ENCODE measurements at regions not wholly inside any gene's neighbourhood (a gene's known extent, or its start where the extent isn't known, plus 50 kb on each side); places are given as distances from the start of the nearest gene placed in this dataset.
A peak's percentile ranks its signal among the peaks of the same experiment; 100 is the strongest.

- Histone ChIP-seq H3K36me3 (ENCODE audit: control insufficient read depth in 3 of 3, insufficient read depth in 2 of 3, low read depth in 1 of 3, low read length in 3 of 3) (no peaks in the 10 kb centered on the region), H3K27me3 (ENCODE audit: control insufficient read depth in 3 of 3, insufficient read depth in 3 of 3, low read length in 3 of 3) (no peaks in the 10 kb centered on the region), H3K4me3 (ENCODE audit: low read depth in 1 of 3, low read length in 3 of 3) (no peak overlapping the region), H3K27ac (ENCODE audit: low read depth in 1 of 3, low read length in 2 of 3) (peak overlapping the region in 1 of 3 donors; percentile 5), H3K9me3 (ENCODE audit: control insufficient read depth in 2 of 2, insufficient read depth in 1 of 2, low read depth in 1 of 2, low read length in 1 of 2) (no peaks in the 10 kb centered on the region), H3K4me1 (ENCODE audit: control insufficient read depth in 3 of 3, insufficient read depth in 2 of 3, low read depth in 1 of 3, low read length in 2 of 3) (peaks cover 0 to 11% (median 0%) of the 10 kb centered on the region in 3 donors)
- FAIRE-seq, result no peak
- 59 to 86% (median 78%) methylated on average over 6 of the region's 6 CpGs for WGBS, 3 donors
- DNase-seq, result no peak
Measured at GRCh38 chr1:93753791-93754763, 72.4 kb upstream of the BCAR3 start.

GRCh38 chr1:93751377-93752250 is 70.0 kb upstream of the BCAR3 start:
- WGBS, 3 donors, result 84 to 91% (median 89%) methylated on average over 6 of the region's 6 CpGs
- H3K27ac ChIP-seq (ENCODE audit: low read depth in 1 of 3, low read length in 2 of 3), result no peak overlapping the region
- no peak for FAIRE-seq

GRCh38 chr1:93750955-93751354 is 69.3 kb upstream of the BCAR3 start:
- Histone ChIP-seq H3K27me3 (ENCODE audit: control insufficient read depth in 3 of 3, insufficient read depth in 3 of 3, low read length in 3 of 3) (no peaks in the 10 kb centered on the region), H3K4me1 (ENCODE audit: control insufficient read depth in 3 of 3, insufficient read depth in 2 of 3, low read depth in 1 of 3, low read length in 2 of 3) (peaks cover 0 to 5% (median 0%) of the 10 kb centered on the region in 3 donors), H3K9me3 (ENCODE audit: control insufficient read depth in 2 of 2, insufficient read depth in 1 of 2, low read depth in 1 of 2, low read length in 1 of 2) (peaks cover 0 to 11% of the 10 kb centered on the region in 2 donors), H3K4me3 (ENCODE audit: low read depth in 1 of 3, low read length in 3 of 3) (no peak overlapping the region), H3K36me3 (ENCODE audit: control insufficient read depth in 3 of 3, insufficient read depth in 2 of 3, low read depth in 1 of 3, low read length in 3 of 3) (no peaks in the 10 kb centered on the region), H3K27ac (ENCODE audit: low read depth in 1 of 3, low read length in 2 of 3) (no peak overlapping the region)
- DNase-seq (no peak), FAIRE-seq (no peak)
- WGBS, 3 donors, result 65 to 76% (median 66%) methylated on average over 6 of the region's 6 CpGs

More at GRCh38 chr1:93751377-93752250, 70.0 kb upstream of the BCAR3 start:
- no peak for DNase-seq
- Histone ChIP-seq H3K4me1 (ENCODE audit: control insufficient read depth in 3 of 3, insufficient read depth in 2 of 3, low read depth in 1 of 3, low read length in 2 of 3) (peaks cover 0 to 5% (median 0%) of the 10 kb centered on the region in 3 donors), H3K4me3 (ENCODE audit: low read depth in 1 of 3, low read length in 3 of 3) (no peak overlapping the region), H3K9me3 (ENCODE audit: control insufficient read depth in 2 of 2, insufficient read depth in 1 of 2, low read depth in 1 of 2, low read length in 1 of 2) (peaks cover 0 to 9% of the 10 kb centered on the region in 2 donors), H3K36me3 (ENCODE audit: control insufficient read depth in 3 of 3, insufficient read depth in 2 of 3, low read depth in 1 of 3, low read length in 3 of 3) (no peaks in the 10 kb centered on the region), H3K27me3 (ENCODE audit: control insufficient read depth in 3 of 3, insufficient read depth in 3 of 3, low read length in 3 of 3) (no peaks in the 10 kb centered on the region)

GRCh38 chr1:93749894-93750301 is 68.3 kb upstream of the BCAR3 start:
- 9 to 55% (median 24%) methylated on average over 2 of the region's 2 CpGs for WGBS, 3 donors
- no peak overlapping the region for H3K27ac ChIP-seq (ENCODE audit: low read depth in 1 of 3, low read length in 2 of 3)
- DNase-seq, result peak; percentile 56 to 73
- peaks cover 0 to 5% (median 0%) of the 10 kb centered on the region in 3 donors for H3K4me1 ChIP-seq (ENCODE audit: control insufficient read depth in 3 of 3, insufficient read depth in 2 of 3, low read depth in 1 of 3, low read length in 2 of 3)
- no peaks in the 10 kb centered on the region for H3K27me3 ChIP-seq (ENCODE audit: control insufficient read depth in 3 of 3, insufficient read depth in 3 of 3, low read length in 3 of 3)
- FAIRE-seq, result no peak
- no peaks in the 10 kb centered on the region for H3K36me3 ChIP-seq (ENCODE audit: control insufficient read depth in 3 of 3, insufficient read depth in 2 of 3, low read depth in 1 of 3, low read length in 3 of 3)
- peaks cover 0 to 11% of the 10 kb centered on the region in 2 donors for H3K9me3 ChIP-seq (ENCODE audit: control insufficient read depth in 2 of 2, insufficient read depth in 1 of 2, low read depth in 1 of 2, low read length in 1 of 2)
- H3K4me3 ChIP-seq (ENCODE audit: low read depth in 1 of 3, low read length in 3 of 3), result no peak overlapping the region

- no peak for DNase-seq
- H3K4me3 ChIP-seq (ENCODE audit: low read depth in 1 of 3, low read length in 3 of 3), result no peak overlapping the region
- WGBS, 3 donors, result 43 to 53% (median 52%) methylated on average over 6 of the region's 6 CpGs
- no peaks in the 10 kb centered on the region for H3K36me3 ChIP-seq (ENCODE audit: control insufficient read depth in 3 of 3, insufficient read depth in 2 of 3, low read depth in 1 of 3, low read length in 3 of 3)
- peaks cover 0 to 5% (median 0%) of the 10 kb centered on the region in 3 donors for H3K4me1 ChIP-seq (ENCODE audit: control insufficient read depth in 3 of 3, insufficient read depth in 2 of 3, low read depth in 1 of 3, low read length in 2 of 3)
- peaks cover 0 to 11% of the 10 kb centered on the region in 2 donors for H3K9me3 ChIP-seq (ENCODE audit: control insufficient read depth in 2 of 2, insufficient read depth in 1 of 2, low read depth in 1 of 2, low read length in 1 of 2)
- H3K27ac ChIP-seq (ENCODE audit: low read depth in 1 of 3, low read length in 2 of 3), result no peak overlapping the region
- FAIRE-seq, result no peak
- no peaks in the 10 kb centered on the region for H3K27me3 ChIP-seq (ENCODE audit: control insufficient read depth in 3 of 3, insufficient read depth in 3 of 3, low read length in 3 of 3)
Measured at GRCh38 chr1:93749487-93749886, 67.8 kb upstream of the BCAR3 start.

GRCh38 chr1:93746021-93746812 is 64.6 kb upstream of the BCAR3 start:
- H3K9me3 ChIP-seq (ENCODE audit: control insufficient read depth in 2 of 2, insufficient read depth in 1 of 2, low read depth in 1 of 2, low read length in 1 of 2), result peaks cover 0 to 11% of the 10 kb centered on the region in 2 donors
- no peak overlapping the region for H3K27ac ChIP-seq (ENCODE audit: low read depth in 1 of 3, low read length in 2 of 3)
- H3K36me3 ChIP-seq (ENCODE audit: control insufficient read depth in 3 of 3, insufficient read depth in 2 of 3, low read depth in 1 of 3, low read length in 3 of 3), result no peaks in the 10 kb centered on the region
- FAIRE-seq (no peak), DNase-seq (peak in 1 of 2 donors; percentile 44)
- 67 to 83% (median 78%) methylated on average over 6 of the region's 6 CpGs for WGBS, 3 donors
- H3K27me3 ChIP-seq (ENCODE audit: control insufficient read depth in 3 of 3, insufficient read depth in 3 of 3, low read length in 3 of 3), result no peaks in the 10 kb centered on the region
- no peak overlapping the region for H3K4me3 ChIP-seq (ENCODE audit: low read depth in 1 of 3, low read length in 3 of 3)
- H3K4me1 ChIP-seq (ENCODE audit: control insufficient read depth in 3 of 3, insufficient read depth in 2 of 3, low read depth in 1 of 3, low read length in 2 of 3), result peaks cover 0 to 5% (median 4%) of the 10 kb centered on the region in 3 donors

- WGBS, 3 donors, result 57 to 69% (median 59%) methylated on average over 7 of the region's 7 CpGs
- Histone ChIP-seq H3K27me3 (ENCODE audit: control insufficient read depth in 3 of 3, insufficient read depth in 3 of 3, low read length in 3 of 3) (no peaks in the 10 kb centered on the region), H3K4me3 (ENCODE audit: low read depth in 1 of 3, low read length in 3 of 3) (no peak overlapping the region), H3K9me3 (ENCODE audit: control insufficient read depth in 2 of 2, insufficient read depth in 1 of 2, low read depth in 1 of 2, low read length in 1 of 2) (peaks cover 0 to 11% of the 10 kb centered on the region in 2 donors), H3K36me3 (ENCODE audit: control insufficient read depth in 3 of 3, insufficient read depth in 2 of 3, low read depth in 1 of 3, low read length in 3 of 3) (no peaks in the 10 kb centered on the region), H3K4me1 (ENCODE audit: control insufficient read depth in 3 of 3, insufficient read depth in 2 of 3, low read depth in 1 of 3, low read length in 2 of 3) (peaks cover 0 to 8% (median 0%) of the 10 kb centered on the region in 3 donors), H3K27ac (ENCODE audit: low read depth in 1 of 3, low read length in 2 of 3) (no peak overlapping the region)
- DNase-seq, result no peak
- no peak for FAIRE-seq
Measured at GRCh38 chr1:93744299-93744988, 62.8 kb upstream of the BCAR3 start.
